K562 (cell line): ENCODE measurements at regions not wholly inside any gene's neighbourhood (a gene's known extent, or its start where the extent isn't known, plus 50 kb on each side); places are given as distances from the start of the nearest gene placed in this dataset.

Experiments
- ATAC-seq: fragments of 200-7000 bp; cut with Tn5 transposase; 3 replicates; pipeline ENCODE4 v1.9.1; 2020; ENCODE audit warnings: moderate library complexity
- BruUV-seq: library from RNA; stranded (reverse); fragments of 400-500 nt; replicated peaks from 2 replicates; lab custom pipeline; 2021; lab: Mats Ljungman, UMichigan
- CTCF ChIA-PET: fragments of 300-600 bp; formaldehyde crosslinking; extraction: SDS; loops from one replicate; lab custom pipeline; 2021; ENCODE audit warnings: low intra/inter-chr PET ratio; lab: Yijun Ruan, JAX
- POLR2A ChIA-PET: fragments of 300-600, 350-650 bp; sonication (Branson Sonifier 250); formaldehyde crosslinking; extraction: SDS; loops from one replicate; lab custom pipeline; 2021; ENCODE audit warnings: antibody characterized with exemption, inconsistent platforms; lab: Yijun Ruan, JAX
- DNase-seq, 4 experiments: peaks; one replicate each; pipeline versions ENCODE4 v3.0.0 to v3.0.0-alpha.2; 2011 to 2018; ENCODE audit warnings: low spot score in 3 of 4, mixed read lengths in 3 of 4; ENCODE audit errors: extremely low read depth in 1 of 4
- FAIRE-seq: peaks from 2 replicates; lab custom pipeline; 2011; peaks lifted over from hg19 to GRCh38; lab: Jason Lieb, UNC
- H2AFZ ChIP-seq: 2 replicates; pipeline ENCODE4 v1.6.0; 2011; ENCODE audit warnings: low read depth, low read length, control low read depth, inconsistent platforms
- H3K27ac ChIP-seq: fragments of 200-600 bp; 3 replicates; pipeline ENCODE4 v1.8.0; 2011; ENCODE audit warnings: low read depth, mild to moderate bottlenecking, control low read depth, inconsistent platforms, low read length, moderate library complexity, mixed read lengths; ENCODE audit errors: extremely low read depth
- H3K27me3 ChIP-seq, 2 experiments: fragments of 300-600 bp in 1 of 2; 2 replicates in 1 of 2; 3 replicates in 1 of 2; pipeline versions ENCODE4 v1.6.0 to v1.8.0; 2011; ENCODE audit warnings: inconsistent platforms in 2 of 2, low read length in 2 of 2, mild to moderate bottlenecking in 1 of 2, mixed read lengths in 1 of 2, moderate library complexity in 1 of 2; ENCODE audit not compliant: control insufficient read depth in 2 of 2, insufficient read depth in 2 of 2
- H3K36me3 ChIP-seq: fragments of 300-600 bp; 3 replicates; pipeline ENCODE4 v1.8.0; 2011; ENCODE audit warnings: mild to moderate bottlenecking, low read length, inconsistent platforms; ENCODE audit not compliant: control insufficient read depth, insufficient read depth
- H3K4me1 ChIP-seq, 2 experiments: fragments of 200-600 bp in 1 of 2; replicated peaks in 1 of 2; 2 replicates in 1 of 2; 3 replicates in 1 of 2; pipeline versions ENCODE4 v1.5.1 to v1.8.0; 2011; ENCODE audit warnings: inconsistent platforms in 2 of 2, low read length in 2 of 2, mild to moderate bottlenecking in 1 of 2, mixed read lengths in 1 of 2, moderate library complexity in 1 of 2; ENCODE audit not compliant: control insufficient read depth in 2 of 2, insufficient read depth in 2 of 2
- H3K4me2 ChIP-seq: 2 replicates; pipeline ENCODE4 v1.6.1; 2011; ENCODE audit warnings: low read length, control low read depth, inconsistent platforms, mixed read lengths; ENCODE audit not compliant: insufficient read depth
- H3K4me3 ChIP-seq: fragments of 200-600 bp; sonication (generic), shearing (Covaris generic); 2 replicates; pipeline ENCODE4 v1.5.1; 2016; ENCODE audit warnings: control low read depth, inconsistent platforms
- H3K79me2 ChIP-seq: fragments of 200-600 bp; 3 replicates; pipeline ENCODE4 v1.8.0; 2011; ENCODE audit warnings: low read length, inconsistent platforms; ENCODE audit not compliant: control insufficient read depth, insufficient read depth
- H3K9ac ChIP-seq, 2 experiments: 2 replicates each; pipeline versions ENCODE4 v1.6.0 to v1.6.1; 2011; ENCODE audit warnings: low read depth in 2 of 2, low read length in 2 of 2, control low read depth in 1 of 2, inconsistent platforms in 1 of 2, mild to moderate bottlenecking in 1 of 2, mixed read lengths in 1 of 2; ENCODE audit not compliant: insufficient read depth in 1 of 2
- H3K9me1 ChIP-seq: one replicate; pipeline ENCODE4 v1.6.0; 2011; ENCODE audit warnings: inconsistent platforms, mild to moderate bottlenecking, low read length, moderate library complexity; ENCODE audit not compliant: control insufficient read depth, insufficient read depth
- H3K9me3 ChIP-seq: replicated peaks from 2 replicates; pipeline ENCODE4 v1.5.1; 2011; ENCODE audit warnings: low read depth, low read length, inconsistent platforms; ENCODE audit not compliant: control insufficient read depth, insufficient read depth
- H4K20me1 ChIP-seq: replicated peaks from 2 replicates; pipeline ENCODE4 v1.6.1; 2011; ENCODE audit warnings: low read length, inconsistent platforms, mixed read lengths; ENCODE audit not compliant: control insufficient read depth, insufficient read depth
- CBFB ChIP-seq: sonication (generic); formaldehyde crosslinking; IDR thresholded peaks from 2 replicates; pipeline ENCODE4 v1.4.0; 2020; ENCODE audit warnings: mild to moderate bottlenecking, missing genetic modification reagents
- FOSL1 ChIP-seq: fragments of 200-800 bp; sonication (Bioruptor generic); conservative IDR thresholded peaks from 2 replicates; pipeline ENCODE4 v1.6.1; 2016; ENCODE audit warnings: missing genetic modification characterization, missing compliant biosample characterization
- NBN ChIP-seq: fragments of 450-650 bp; IDR thresholded peaks from 2 replicates; pipeline ENCODE4 v1.6.1; 2016; ENCODE audit warnings: low read depth, mild to moderate bottlenecking
- RBBP5 ChIP-seq: fragments of 200-600 bp; sonication (generic); IDR thresholded peaks from 2 replicates; pipeline ENCODE4 v1.6.1; 2012; ENCODE audit warnings: borderline replicate concordance, mild to moderate bottlenecking, low read length, control low read depth, inconsistent platforms; ENCODE audit not compliant: insufficient read depth, poor library complexity, severe bottlenecking
- XRCC4 ChIP-seq: IDR thresholded peaks from one replicate; pipeline ENCODE4 v1.6.1; 2011; ENCODE audit not compliant: insufficient read depth, insufficient read length; ENCODE audit errors: extremely low read depth
- WGBS: fragments of 100-300 bp; shearing (Covaris generic); methylation state at CpG from one replicate; pipeline ENCODE4 v1.1.6; 2016; ENCODE audit warnings: low coverage, mixed read lengths; ENCODE audit not compliant: insufficient coverage; ENCODE audit errors: missing lambda C conversion rate; 5-methylcytosine and 5-hydroxymethylcytosine counted together
- in situ Hi-C: fragments of 300-500 bp; cut with MboI; formaldehyde crosslinking; loops from 4 replicates; pipeline ENCODE4 v1.15.0; 2018; ENCODE audit warnings: inconsistent platforms, mixed read lengths
- intact Hi-C: fragments of 100-400 bp; cut with micrococcal nuclease; formaldehyde crosslinking; loops from 2 replicates; pipeline ENCODE4 v1.14.2; 2022

- H4K20me1 ChIP-seq, result no peaks in the 10 kb centered on the region
- no peak overlapping the region for H3K4me2 ChIP-seq
- no peaks in the 10 kb centered on the region for H3K36me3 ChIP-seq
- ATAC-seq (no peak), FAIRE-seq (no peak), DNase-seq (no peak)
- no peaks in the 10 kb centered on the region for H3K9me1 ChIP-seq
- intact Hi-C loops, result no loop called here
- CTCF ChIA-PET, result no interaction called here
- no TSS peak for BruUV-seq
- H3K9ac ChIP-seq, result no peak overlapping the region
- no peak overlapping the region for H3K4me3 ChIP-seq
- no peak overlapping the region for H2AFZ ChIP-seq
- H3K79me2 ChIP-seq, result no peaks in the 10 kb centered on the region
- H3K9me3 ChIP-seq, result 0 out of 2 replicates have a peak, but pooled peaks cover 2% of the 10 kb centered on the region
- 1% methylated on average over 7 of the region's 7 CpGs for WGBS
- TF ChIP-seq XRCC4 (no peak), FOSL1 (no peak), RBBP5 (no peak), NBN (no peak), CBFB (CRISPR knock-in tag) (no peak)
- H3K27me3 ChIP-seq, result no peaks in the 10 kb centered on the region
- POLR2A ChIA-PET, result no interaction called here
- in situ Hi-C loops, result no loop called here
- H3K4me1 ChIP-seq, result no peaks in the 10 kb centered on the region
- no peak overlapping the region for H3K27ac ChIP-seq
These were observed 1812.1 kb upstream of the ADGRL3 start for GRCh38 chr4:59387759-59388758.
